Lower lobe of right lung (tissue), 2 donors: ENCODE measurements at regions not wholly inside any gene's neighbourhood (a gene's known extent, or its start where the extent isn't known, plus 50 kb on each side); places are given as distances from the start of the nearest gene placed in this dataset.

Experiments used
- ATAC-seq, 2 donors: fragments of 200-7000 bp; cut with Tn5 transposase; one replicate each; pipeline ENCODE4 v1.9.1; 2020 to 2022; ENCODE audit warnings: mild to moderate bottlenecking in 2 of 2, moderate library complexity in 2 of 2
- DNase-seq: peaks from one replicate; pipeline ENCODE4 v3.0.0-alpha.2; 2020
- H3K27ac ChIP-seq: fragments of 200-600 bp; one replicate; pipeline ENCODE4 v1.8.0; 2022
- H3K27me3 ChIP-seq: fragments of 200-600 bp; one replicate; pipeline ENCODE4 v1.8.0; 2022; ENCODE audit warnings: low read depth
- H3K36me3 ChIP-seq: fragments of 200-600 bp; one replicate; pipeline ENCODE4 v1.8.0; 2022; ENCODE audit warnings: mild to moderate bottlenecking
- H3K4me1 ChIP-seq: fragments of 200-600 bp; one replicate; pipeline ENCODE4 v1.8.0; 2022
- H3K4me3 ChIP-seq: fragments of 200-600 bp; one replicate; pipeline ENCODE4 v1.8.0; 2022; ENCODE audit warnings: mild to moderate bottlenecking
- H3K9me3 ChIP-seq: fragments of 200-600 bp; one replicate; pipeline ENCODE4 v1.8.0; 2022
- intact Hi-C: fragments of 100-400 bp; cut with DNase I; formaldehyde crosslinking; loops from one replicate; pipeline ENCODE4 v1.11.0; 2022
- TF ChIP-seq, protein P1 (sequence below): fragments of 200-600 bp; IDR thresholded peaks from one replicate; pipeline ENCODE4 v1.8.0; 2022; ENCODE audit warnings: antibody characterized with exemption, mild to moderate bottlenecking
- donor health status: DM: no; HTN: yes; CAD: no; lungs with severe emphysema.

DNA sequence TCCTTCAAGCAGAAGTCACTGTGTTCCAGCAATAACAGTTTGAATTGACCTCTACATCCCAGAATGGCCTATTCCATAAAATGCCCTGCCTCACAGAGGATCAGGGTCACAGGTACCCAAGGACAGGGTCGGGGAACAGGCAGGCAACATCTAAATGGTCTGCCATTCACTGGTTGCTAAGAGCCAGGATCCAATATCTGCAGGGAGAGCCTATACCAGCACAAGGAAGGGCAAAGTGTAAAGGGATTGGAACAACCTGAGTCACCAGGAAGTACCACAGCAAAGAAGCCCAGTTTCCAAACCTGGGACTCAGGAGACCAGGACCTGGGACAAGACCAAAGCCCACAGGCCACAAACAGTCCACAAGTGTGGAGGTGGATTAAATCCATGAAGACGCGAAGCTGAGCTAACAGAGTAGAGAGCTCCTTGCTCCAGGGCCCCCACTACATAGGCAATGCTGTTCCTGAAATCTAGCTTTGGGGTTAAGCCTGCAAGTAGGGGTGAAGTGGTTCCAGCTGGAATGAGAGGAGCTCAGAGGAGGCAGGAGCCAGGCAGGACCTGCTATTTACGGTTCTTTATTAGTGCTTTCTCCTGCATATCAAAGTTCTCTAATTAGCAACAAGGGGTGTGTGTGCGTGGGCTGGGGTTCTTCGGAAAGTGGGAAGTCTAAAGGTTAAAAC lies 274.3 kb downstream of the BCL11B start:
- ATAC-seq (no peak), DNase-seq (no peak)
- no peaks in the 10 kb centered on the region for H3K27me3 ChIP-seq
- H3K4me3 ChIP-seq, result no peak overlapping the region
- H3K9me3 ChIP-seq, result no peaks in the 10 kb centered on the region
- TF ChIP-seq, protein P1, sequence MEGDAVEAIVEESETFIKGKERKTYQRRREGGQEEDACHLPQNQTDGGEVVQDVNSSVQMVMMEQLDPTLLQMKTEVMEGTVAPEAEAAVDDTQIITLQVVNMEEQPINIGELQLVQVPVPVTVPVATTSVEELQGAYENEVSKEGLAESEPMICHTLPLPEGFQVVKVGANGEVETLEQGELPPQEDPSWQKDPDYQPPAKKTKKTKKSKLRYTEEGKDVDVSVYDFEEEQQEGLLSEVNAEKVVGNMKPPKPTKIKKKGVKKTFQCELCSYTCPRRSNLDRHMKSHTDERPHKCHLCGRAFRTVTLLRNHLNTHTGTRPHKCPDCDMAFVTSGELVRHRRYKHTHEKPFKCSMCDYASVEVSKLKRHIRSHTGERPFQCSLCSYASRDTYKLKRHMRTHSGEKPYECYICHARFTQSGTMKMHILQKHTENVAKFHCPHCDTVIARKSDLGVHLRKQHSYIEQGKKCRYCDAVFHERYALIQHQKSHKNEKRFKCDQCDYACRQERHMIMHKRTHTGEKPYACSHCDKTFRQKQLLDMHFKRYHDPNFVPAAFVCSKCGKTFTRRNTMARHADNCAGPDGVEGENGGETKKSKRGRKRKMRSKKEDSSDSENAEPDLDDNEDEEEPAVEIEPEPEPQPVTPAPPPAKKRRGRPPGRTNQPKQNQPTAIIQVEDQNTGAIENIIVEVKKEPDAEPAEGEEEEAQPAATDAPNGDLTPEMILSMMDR, result no peak
- intact Hi-C loops, result no loop called here
- no peaks in the 10 kb centered on the region for H3K4me1 ChIP-seq
- H3K36me3 ChIP-seq, result no peaks in the 10 kb centered on the region
- no peak overlapping the region for H3K27ac ChIP-seq

DNA sequence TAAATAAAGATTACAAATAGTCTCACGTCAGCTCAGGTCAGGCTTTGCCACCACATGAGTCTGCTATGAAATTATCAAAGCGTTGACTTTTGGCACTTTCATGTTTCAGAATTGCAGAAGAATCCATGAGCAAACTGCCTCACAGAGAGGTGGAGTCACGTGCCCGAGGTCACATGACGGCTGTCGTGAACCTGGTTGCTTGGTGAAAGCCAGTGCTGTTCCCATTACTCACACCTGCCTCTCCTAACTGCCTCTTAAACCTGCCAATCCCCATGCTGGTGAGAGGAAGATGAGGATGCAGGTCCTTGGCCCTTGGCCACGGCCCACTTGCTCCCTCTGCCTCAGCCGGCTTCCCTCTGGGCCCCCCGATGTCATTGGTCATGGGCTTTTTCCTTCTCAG lies 272.7 kb downstream of the BCL11B start:
- intact Hi-C loops, result no loop called here
- H3K36me3 ChIP-seq, result no peaks in the 10 kb centered on the region
- ATAC-seq (no peak), DNase-seq (no peak)
- H3K27me3 ChIP-seq, result no peaks in the 10 kb centered on the region
- no peak overlapping the region for H3K27ac ChIP-seq
- no peak overlapping the region for H3K4me3 ChIP-seq
- H3K4me1 ChIP-seq, result no peaks in the 10 kb centered on the region
- TF ChIP-seq, protein P1, result no peak
- H3K9me3 ChIP-seq, result no peaks in the 10 kb centered on the region

DNA sequence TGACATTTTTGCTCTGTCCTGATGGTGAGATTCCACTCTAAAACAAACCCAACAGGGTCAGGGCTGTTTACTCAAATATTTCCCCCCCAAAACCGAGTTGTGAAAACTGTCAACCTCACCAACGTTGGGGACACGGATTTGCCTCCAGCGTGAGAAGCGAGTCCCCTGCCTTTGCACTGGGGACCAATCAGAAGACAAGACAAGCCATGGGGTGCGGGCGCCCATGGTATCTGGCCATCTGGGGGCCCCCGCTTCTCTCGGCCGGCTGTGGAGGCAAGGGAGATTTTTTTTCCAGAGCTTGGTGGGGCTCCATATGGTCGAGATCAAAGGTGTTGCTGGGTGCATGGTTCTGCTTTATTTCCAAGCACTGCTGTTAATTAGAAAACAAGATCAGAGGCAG lies 272.1 kb downstream of the BCL11B start:
- Histone ChIP-seq H3K27me3 (no peaks in the 10 kb centered on the region), H3K9me3 (no peaks in the 10 kb centered on the region), H3K4me3 (no peak overlapping the region), H3K27ac (no peak overlapping the region), H3K36me3 (no peaks in the 10 kb centered on the region), H3K4me1 (no peaks in the 10 kb centered on the region)
- DNase-seq, result no peak
- TF ChIP-seq, protein P1, result no peak
- intact Hi-C loops, result no loop called here
- no peak for ATAC-seq

DNA sequence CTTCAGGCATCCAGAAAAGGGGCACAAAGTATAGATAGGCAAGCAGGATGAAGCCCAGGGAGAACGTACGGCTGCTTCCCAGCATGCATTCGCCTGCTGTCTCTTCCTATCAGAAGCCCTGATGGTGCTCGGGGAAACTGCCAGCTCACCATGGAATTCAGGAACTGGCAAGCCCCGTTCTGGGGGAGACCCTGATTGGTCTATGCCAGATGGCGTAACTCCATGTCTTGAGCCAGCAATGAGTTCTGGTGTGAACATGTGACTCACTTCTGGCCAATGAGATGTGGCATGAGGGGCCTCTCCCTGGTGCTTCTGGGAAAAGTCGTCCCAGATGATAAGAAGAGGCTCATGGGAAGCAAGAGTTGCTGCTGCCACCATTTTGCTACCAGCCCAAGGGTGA lies 270.8 kb downstream of the BCL11B start:
- intact Hi-C loops, result no loop called here
- Histone ChIP-seq H3K4me1 (no peaks in the 10 kb centered on the region), H3K36me3 (no peaks in the 10 kb centered on the region), H3K27ac (no peak overlapping the region), H3K4me3 (no peak overlapping the region), H3K9me3 (no peaks in the 10 kb centered on the region), H3K27me3 (no peaks in the 10 kb centered on the region)
- TF ChIP-seq, protein P1, result no peak
- DNase-seq (no peak), ATAC-seq (no peak)

DNA sequence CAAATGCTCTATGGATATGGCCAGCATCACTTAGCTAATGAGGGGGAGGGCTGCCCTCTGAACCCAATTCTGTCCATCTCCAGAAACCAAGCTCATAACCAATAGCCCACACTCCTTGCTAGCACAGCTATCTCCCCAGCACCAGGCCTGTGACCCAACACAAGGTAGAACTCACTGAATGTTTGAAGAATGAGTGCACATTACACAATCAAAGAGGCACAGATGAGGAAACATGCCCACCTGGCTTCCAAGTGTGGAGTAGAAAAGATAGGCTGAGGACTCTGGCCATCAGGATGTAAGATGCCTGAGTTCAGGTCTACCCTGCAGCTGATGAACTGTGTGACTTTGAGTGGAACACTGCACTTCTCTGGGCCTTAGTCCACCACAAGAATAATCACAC lies 268.4 kb downstream of the BCL11B start:
- H3K9me3 ChIP-seq, result no peaks in the 10 kb centered on the region
- ATAC-seq (no peak), DNase-seq (no peak)
- no peaks in the 10 kb centered on the region for H3K36me3 ChIP-seq
- no peaks in the 10 kb centered on the region for H3K4me1 ChIP-seq
- intact Hi-C loops, result no loop called here
- H3K27me3 ChIP-seq, result no peaks in the 10 kb centered on the region
- TF ChIP-seq, protein P1, result no peak
- no peak overlapping the region for H3K27ac ChIP-seq
- H3K4me3 ChIP-seq, result no peak overlapping the region
